ENCODE measurements at regions not wholly inside any gene's neighbourhood (a gene's known extent, or its start where the extent isn't known, plus 50 kb on each side); places are given as distances from the start of the nearest gene placed in this dataset.

DNA sequence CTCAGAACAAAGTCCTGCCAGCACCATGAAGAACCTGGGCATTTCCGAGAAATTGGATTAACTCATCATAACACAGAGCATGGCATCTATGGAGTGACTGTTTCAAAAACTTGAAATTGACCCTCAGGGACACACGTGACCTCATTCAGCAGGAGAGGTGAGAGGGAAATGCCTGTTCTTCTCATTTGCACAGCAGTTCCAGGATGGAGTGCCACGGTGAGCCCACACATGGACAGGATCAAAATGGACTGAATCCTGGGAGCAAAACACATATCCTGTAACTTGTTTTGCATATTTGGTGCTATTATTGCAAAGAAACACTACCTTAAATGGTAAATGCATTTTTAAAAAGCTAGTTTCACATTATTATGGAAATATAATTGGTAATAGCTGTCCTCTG, 256.1 kb upstream of the IRX2 start:
- TF ChIP-seq POLR2A (IDR thresholded peaks at IDR 0.05) (no peak), CTCF (IDR thresholded peaks at IDR 0.05) (no peak)
